Medulla oblongata (tissue), 1 donor: ENCODE measurements at regions not wholly inside any gene's neighbourhood (a gene's known extent, or its start where the extent isn't known, plus 50 kb on each side); places are given as distances from the start of the nearest gene placed in this dataset.
"Not testable (repeated sequence)": the region's sequence is repeated elsewhere in the genome, so short reads cannot be mapped to it uniquely, and the experiment has no call there.

Experiments
- DNase-seq: peaks from one replicate; pipeline ENCODE4 v3.0.0-alpha.2; 2015; ENCODE audit errors: extremely low spot score

DNA sequence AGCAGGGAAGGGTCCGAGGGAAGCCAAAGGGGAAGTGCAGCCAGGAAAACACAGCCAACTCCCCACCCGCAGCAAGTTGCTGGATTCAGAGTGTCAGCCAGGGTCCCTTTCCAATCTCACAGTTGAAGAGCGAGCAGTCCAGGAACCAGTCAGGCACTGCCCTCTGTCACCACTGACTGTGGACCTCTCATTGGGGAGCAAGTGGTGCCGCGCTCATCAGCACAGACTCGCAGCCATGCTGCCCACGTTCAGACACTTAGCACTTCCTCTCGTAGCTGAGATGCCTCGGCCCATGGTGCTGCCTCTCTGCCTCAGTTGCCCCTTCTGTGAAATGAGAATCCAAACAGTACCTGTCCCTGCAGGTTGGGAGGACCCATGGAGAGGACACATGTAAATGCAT lies 123.6 kb upstream of the CHST15 start:
- no peak for DNase-seq

GRCh38 chr10:124214610-124215375 lies 121.4 kb upstream of the CHST15 start:
- DNase-seq = no peak

GRCh38 chr10:124213899-124214510 lies 120.6 kb upstream of the CHST15 start:
- DNase-seq = no peak

GRCh38 chr10:124213471-124213870 lies 120.1 kb upstream of the CHST15 start:
- DNase-seq = no peak

GRCh38 chr10:124212702-124213101 lies 119.3 kb upstream of the CHST15 start:
- no peak for DNase-seq

DNA sequence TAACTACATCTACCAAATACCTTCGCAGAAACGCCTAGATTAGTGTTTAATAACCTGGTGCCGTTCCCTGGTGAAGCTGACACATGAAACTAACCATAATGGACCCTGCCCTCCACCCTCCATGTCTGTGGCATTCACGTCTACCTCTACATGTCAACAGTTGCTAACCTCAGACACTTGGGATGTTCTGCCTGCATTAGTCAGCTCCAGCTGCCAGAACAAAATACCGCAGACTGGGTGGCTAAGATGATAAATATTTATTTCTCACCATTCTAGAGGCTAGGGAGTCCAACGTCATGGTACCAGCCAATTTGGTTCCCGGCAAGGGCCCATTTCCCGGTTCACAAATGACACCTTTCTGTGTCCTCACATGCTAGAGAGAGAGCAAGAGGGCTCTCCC lies 118.5 kb upstream of the CHST15 start:
- no peak for DNase-seq

- no peak for DNase-seq
Measured at GRCh38 chr10:124210263-124210662, 116.9 kb upstream of the CHST15 start.

- DNase-seq = no peak
Measured at GRCh38 chr10:124207391-124207790, 114.0 kb upstream of the CHST15 start.

DNA sequence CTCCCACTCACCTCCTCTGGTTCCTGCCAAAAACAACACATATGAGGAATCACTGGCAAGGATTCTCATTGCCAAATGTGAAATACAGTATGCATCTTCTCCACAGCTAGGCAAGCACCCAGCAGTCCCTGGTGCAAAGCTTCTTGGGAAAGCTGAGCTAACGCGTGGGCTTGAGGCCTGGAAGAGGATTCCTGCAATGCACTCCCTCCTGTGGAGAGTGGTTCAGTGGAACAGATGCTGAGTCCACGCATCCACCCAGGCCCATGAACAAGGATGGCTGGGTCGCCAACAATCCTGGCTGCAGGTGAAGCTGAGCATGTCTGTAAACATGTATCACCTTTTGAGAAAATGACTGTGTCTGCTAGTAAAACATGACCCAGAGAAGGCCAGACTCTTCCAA lies 113.2 kb upstream of the CHST15 start:
- DNase-seq = no peak

DNA sequence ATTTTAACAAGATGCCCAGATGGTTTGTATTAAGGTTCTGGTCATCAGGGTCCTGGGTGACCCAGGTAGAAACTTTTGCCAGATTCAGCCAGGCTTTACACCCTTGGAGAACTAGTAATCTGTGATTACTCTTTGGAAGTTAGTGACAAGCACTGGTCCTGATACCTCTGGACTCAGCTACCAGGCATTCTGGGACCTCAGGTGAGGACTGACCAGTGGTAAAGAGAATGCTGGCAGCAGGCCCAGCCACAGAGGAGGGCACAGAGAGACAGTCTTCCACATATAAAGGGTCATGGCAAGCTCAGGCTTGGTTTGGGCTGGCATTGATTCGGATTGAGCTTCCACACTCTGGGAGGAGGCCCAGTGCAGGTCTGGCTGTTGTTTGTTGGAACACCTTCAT lies 112.0 kb upstream of the CHST15 start:
- no peak for DNase-seq

DNA sequence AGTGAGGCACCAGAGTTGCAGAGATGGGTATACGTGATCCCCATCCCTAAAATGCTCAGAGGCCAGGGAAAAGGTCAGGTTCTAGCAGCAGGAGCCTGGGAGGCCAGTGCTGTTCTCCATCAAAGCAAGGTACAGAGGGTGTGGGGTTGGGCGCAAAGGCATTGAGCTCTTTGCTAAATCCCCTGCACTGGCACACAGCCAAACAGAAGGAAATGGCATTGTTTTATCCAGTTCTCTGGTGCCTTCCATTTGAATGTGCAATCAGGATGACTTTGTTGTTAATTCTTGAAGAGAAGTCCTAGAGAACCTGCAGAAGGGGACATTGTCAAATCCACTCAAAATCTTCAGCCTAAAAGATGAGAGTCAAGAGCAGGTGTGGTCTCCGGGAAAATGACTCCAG lies 111.3 kb upstream of the CHST15 start:
- no peak for DNase-seq

- no peak for DNase-seq
Measured at GRCh38 chr10:124200011-124200410, 106.6 kb upstream of the CHST15 start.

DNA sequence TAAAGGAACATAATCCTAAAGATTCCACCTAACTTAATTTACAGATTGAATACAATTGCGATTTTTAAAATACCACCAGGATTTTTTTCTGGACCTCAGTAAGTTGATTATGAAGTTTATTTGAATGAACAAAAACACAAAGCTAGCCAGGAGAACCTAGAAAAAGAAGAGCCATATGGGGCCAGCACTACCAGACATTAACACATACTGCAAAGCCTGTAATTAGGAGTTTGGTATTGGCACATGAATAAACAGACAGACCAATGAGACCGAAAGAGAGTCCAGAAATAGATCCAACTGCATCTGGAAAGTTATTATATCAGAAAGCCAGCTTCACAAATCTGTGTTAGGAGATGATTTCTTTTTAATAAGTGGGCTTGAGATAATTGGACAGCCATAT lies 105.5 kb upstream of the CHST15 start:
- DNase-seq = no peak

GRCh38 chr10:124198125-124198501 lies 104.7 kb upstream of the CHST15 start:
- DNase-seq = no peak

GRCh38 chr10:124197371-124198124 lies 104.2 kb upstream of the CHST15 start:
- DNase-seq = peak; percentile 75

- DNase-seq = no peak
Measured at GRCh38 chr10:124196659-124197058, 103.3 kb upstream of the CHST15 start.

GRCh38 chr10:124194199-124194824 lies 100.9 kb upstream of the CHST15 start:
- DNase-seq = no peak

DNA sequence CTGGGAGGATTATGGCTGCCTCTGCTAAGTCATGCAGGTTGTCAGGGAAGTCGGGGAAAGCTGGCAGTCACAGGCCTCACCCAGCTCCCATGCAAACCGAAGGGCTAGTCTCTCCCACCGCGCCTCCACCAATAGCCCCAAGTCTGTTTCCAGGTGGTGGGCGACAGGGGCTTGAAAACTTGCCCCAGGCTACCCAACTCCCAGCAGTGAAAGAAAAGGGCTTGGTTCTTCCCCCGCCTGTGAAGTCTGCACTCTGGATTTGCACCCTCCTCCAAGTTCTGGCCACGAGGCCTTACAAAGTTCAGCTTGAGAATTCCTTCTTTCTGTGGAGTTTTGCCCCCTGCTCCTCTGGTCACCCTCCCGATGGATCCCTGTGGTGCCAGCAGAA lies 99.9 kb upstream of the CHST15 start:
- no peak for DNase-seq

DNA sequence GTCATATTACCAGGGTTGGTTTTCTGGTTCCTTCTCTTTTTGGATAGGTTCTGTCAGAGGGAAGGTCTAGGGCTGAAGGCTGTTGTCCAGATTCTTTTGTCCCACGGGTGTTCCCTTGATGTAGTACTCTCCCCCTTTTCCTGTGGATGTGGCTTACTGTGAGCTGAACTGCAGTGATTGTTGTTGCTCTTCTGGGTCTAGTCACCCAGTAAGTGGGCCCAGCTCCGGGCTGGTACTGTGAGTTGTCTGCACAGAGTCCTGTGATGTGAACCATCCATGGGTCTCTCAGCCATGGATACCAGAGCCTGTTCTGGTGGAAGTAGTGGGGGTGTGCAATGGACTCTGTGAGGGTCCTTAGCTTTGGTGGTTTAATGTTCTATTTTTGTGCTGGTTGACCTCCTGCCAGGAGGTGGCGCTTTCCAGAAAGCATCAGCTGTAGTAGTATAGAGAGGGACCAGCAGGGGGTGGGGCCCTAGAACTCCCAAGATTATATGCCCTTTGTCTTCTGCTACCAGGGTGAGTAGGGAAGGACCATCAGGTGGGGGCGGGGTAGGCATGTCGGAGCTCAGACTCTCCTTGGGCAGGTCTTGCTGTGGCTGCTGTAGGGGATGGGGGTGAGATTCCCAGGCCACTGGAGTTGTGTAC lies 99.4 kb upstream of the CHST15 start:
- DNase-seq = not testable (repeated sequence)

DNA sequence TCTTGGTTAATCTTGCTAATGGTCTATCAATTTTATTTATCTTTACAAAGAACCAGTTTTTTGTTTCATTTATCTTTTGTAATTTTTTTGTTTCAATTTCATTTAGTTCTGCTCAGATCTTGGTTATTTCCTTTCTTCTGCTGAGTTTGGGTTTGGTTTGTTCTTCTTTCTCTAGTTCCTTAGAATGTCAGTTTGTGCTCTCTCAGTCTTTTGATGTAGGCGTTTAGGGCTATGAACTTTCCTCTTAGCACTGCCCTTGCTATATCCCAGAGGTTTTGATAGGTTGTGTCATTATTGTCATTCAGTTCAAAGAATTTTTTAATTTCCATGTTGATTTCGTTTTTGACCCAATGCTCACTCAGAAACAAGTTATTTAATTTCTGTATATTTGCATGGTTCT lies 97.1 kb upstream of the CHST15 start:
- not testable (repeated sequence) for DNase-seq

DNA sequence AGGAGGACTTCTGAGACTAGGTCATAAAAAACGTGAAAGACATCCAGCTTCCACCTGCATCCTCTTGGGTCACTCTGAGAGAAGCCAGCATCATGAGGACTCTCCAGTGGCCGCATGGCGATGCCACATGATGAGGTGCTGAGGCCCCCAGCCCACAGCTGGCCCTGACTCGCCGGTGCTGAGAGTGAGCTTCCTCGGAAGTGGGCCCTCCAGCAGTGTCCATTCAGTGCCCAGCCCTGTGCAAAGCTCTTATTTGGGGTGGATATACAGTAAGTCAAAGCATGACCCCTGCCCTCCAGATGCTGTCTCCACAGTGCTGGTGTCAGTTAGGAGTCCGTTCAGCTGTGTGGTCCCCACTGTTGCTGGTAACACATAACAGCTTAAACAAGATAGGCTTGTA lies 93.6 kb upstream of the CHST15 start:
- no peak for DNase-seq

DNA sequence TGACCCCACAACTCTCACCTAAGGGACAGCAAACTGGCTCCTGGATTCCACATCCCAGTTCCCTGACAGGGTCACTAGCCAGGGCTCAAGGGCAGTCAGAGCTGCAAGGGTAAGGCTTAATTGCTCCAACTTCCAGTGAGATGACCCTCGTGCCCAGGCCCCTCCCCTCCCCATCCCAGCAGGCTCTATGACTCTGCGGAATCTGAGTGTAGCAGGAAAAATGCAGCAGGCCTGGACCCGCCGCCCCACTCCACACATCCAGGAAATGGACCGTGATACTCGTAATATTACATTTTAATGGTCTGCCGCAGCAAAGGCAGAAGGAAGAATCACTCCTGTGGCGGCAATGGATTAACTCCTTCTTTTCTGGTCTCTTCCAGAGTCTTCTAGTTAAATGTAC lies 91.7 kb upstream of the CHST15 start:
- DNase-seq = no peak
